GM21515 (cell line): ENCODE measurements at regions not wholly inside any gene's neighbourhood (a gene's known extent, or its start where the extent isn't known, plus 50 kb on each side); places are given as distances from the start of the nearest gene placed in this dataset.
"Not testable (repeated sequence)": the region's sequence is repeated elsewhere in the genome, so short reads cannot be mapped to it uniquely, and the experiment has no call there.

Experiments
- ATAC-seq: cut with Tn5 transposase; IDR thresholded peaks from one replicate; pipeline ENCODE4 v1.9.1; 2021; ENCODE audit not compliant: unreplicated experiment

DNA sequence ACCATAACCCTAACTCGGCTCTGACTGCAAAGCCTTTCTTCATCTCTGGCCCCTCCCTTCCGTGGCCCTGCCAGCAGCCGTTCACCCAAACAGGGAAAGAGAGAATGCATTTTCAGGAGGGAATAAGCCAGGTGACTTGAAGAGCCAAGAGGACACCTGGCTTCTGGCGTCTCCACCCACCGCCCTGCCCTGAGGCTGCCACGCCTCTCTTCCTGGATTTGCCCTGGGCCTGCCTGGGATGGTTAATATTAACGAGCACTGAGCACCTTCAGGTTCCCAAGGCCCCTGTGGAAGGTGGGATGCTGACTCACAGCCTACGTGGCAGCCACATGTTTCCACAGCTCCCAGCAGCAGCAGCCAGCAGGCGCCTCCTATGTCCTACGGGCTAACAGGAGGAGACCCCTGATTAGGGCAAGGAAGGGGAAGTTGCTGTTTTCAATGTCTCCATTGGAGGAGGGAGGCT, 138.0 kb upstream of the RREB1 start:
- ATAC-seq = no peak

DNA sequence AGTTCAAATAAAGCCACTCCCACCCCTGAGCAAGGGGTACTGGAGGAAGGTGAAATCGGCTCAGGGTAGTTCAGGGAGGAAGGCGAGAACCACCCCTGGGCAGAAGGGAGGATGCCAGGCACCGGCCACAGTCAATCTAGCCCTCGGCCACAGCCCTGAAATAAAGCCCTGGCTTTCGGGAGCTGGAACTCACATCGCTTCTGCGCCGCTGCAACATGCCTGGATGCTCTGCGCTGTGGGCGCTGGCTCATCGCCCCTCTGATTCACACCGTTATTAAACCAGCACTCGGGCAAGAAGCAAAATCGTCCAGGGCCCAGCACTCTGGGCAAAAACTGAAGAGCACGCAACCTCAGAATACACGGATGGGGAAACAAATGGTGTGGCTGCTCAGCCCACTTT, 136.9 kb upstream of the RREB1 start:
- ATAC-seq = no peak

DNA sequence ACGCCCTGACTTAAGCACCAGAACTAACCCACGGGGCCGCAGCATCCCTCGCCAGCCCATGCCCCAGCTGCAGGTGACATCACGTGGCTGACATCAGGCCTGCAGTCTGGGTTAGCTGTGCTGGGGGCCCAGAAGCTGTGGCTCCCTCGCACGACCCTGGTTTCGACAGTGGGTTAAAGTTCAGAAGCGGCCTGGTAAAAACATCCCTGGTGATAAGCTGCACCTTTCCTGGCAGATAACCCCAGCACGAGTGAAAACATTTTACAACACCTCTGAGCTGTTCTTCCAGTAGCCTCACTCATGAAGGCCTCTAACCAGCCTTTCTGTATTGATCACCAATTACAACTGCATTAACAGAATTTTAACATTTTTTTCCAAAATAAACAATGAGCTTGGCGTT, 136.4 kb upstream of the RREB1 start:
- ATAC-seq = no peak

DNA sequence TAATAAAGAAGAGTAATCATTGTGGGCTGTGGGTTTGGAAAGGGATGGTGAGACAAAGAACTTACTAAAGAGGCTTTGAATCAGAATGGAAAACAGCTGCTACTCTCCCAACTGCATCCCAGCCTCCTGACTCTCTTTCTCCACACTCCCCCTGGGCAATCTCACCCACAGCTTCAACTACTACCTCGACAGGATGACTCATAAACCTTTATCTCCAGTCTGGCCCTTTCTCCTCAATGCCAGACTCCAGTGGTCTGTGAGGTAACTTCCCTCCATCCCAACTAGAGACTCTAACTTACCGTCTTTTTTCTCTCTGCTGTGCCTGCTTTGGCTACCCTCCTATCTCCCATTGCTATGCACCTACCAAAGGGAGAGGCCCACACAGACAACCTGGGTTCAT, 135.3 kb upstream of the RREB1 start:
- ATAC-seq = no peak

DNA sequence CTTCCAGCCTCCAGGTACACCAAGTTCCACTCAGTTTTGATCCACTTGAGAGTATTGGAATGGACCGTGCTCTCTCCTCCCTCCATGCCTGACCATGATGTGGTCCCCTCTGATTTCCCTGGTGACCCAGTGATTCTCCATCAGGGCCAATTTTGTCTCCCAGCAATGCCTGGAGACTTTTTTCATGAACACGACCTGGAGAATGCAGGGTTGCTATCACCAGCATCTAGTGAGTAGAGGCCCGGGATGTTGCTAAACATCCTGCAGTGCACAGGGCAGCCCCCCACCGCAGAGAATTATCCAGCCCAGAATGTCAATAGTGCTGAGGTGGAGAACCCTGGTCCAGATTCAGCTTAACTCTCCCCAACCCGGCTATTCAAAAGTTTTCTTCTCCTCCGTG, 134.0 kb upstream of the RREB1 start:
- ATAC-seq = no peak

DNA sequence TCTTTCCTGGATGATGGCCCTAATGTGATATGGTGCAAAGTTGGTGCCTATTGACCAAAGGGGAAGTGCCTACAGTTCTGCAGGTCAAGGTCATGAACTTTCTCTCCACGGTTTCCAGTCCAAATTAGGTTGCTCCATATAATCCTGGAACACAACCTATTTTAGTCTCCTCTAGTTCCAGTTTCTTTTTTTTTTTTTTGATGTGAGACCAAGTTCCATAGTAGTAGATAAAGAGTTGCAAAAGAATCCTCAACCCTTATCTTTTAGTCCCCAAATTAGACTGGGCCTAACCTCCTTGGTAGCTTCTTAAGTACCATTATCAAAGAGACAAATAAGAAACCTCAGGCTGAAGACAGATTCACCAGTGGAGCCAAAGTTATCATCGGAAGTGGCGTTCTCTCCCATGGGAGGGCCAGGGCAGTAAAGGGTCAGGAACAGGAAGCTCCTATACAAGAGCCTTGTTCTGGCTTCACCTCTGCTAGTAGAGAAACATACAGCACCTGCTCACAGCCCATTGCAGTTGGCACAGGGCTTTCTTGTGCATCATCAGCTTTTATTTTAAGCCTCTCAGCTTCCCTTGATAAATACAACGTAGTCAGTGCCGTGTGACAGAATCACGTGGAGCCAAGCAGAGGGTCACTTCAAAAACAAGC, 132.2 kb upstream of the RREB1 start:
- ATAC-seq = no peak

DNA sequence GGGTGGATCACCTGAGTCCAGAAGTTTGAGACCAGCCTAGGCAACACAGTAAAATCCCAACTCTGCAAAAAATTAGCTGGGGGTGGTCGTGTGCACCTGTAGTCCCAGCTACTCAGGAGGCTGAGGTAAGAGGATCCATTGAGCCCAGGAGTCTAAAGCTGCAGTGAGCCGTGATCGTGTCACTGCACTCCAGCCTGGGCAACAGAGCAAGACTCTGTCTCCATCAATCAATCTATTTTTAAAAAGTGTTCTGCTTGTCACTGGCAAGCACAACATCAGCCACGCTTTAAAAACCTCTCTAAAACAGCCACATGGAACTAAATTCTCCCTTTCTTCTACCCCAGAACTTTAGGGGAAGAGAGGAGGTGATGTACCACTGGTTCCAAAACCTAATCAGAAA, 131.6 kb upstream of the RREB1 start:
- ATAC-seq = no peak

DNA sequence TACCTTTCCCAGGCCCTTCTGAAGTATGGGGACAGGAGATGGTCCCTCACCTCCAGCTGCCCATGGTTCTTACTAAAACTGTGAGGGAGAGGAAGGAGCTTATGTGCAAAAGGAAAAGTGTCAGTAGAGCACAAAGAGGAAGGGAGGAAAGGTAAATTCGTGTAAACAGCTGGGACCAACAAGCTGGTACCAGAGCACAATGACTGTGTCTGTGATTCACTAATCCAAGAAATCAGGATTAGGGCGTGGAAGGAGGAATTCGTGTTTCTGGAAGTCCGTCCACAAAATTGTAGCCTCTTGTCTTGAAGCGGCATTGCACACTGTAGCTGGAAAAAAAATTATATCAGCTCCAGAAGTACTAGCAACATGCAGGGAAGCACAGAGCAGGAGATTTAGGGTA, 129.0 kb upstream of the RREB1 start:
- ATAC-seq = no peak

DNA sequence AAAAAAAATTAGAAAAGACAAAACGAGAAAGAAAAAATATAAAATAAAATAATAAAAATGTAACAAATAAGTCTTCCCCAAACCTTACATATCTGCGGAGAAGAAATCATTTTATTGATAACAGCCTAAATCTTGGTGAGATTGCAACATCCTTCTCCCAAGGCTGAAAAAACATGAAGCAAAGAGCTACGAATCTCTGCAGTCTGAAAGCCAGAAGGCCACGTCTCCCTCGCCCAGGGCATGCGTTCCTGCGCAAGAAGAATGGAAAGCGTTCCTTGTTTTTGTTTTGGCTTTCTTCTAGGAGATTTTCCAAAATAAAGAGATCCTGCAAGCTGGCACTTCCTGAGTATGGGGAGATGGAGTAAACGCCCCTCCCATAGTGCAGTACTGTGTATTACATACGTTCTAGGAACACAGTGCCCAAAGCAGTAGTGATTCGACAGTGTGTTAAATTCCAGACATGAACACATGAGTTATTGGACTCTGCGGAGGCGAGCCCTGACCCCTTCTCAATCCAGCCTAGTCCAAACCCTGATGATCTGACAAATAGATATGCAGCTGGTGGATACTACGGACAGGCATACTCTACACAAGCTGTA, 126.7 kb upstream of the RREB1 start:
- no peak for ATAC-seq

DNA sequence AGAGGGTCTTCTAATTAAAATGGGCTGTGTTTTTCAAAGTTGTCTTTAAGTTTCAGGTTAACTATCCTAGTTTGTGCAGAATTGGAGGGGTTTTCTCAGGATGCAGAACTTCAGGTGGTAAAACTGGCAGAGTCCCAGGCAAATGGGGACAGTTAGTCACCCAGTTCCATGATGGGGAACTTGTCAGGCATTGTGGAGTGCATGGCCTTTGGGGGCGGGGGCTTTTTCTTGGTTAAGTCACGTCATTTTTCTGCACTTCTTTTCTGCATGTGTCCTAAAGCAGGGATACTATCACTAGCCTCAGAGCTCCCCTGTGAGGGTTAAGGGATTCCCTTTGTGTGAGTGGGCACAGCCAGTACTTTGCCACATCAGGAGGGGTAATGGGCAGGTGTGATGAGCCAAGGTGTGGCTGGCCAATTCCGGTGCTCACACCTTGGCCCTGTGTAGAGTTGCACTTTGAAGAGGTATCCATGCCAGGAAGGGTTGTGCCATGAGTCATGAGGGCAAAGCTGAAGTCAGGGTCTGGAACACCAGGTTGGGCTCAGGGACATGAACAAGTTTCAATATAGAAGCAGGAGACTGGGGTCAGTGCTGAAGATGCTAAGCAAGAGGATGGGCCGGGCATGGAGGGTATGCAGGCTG, 126.0 kb upstream of the RREB1 start:
- no peak for ATAC-seq

DNA sequence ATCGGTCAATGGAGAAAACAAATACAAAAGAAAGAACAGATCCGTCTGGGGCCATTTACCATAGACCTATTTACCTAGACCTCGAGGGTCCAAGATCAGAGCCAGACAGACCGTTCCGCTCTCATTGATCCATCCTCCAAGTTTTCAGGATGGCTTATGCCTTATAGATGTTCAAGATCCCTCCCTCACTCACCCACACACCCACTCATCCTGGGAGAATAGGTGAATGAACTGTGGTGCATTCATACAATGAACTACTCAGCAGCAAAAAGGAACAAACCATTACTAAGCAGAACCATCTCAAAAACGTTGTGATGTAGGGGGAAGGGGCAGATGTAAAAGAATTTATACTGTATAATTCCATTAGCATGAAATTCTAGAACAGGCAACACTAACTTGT, 125.1 kb upstream of the RREB1 start:
- no peak for ATAC-seq

DNA sequence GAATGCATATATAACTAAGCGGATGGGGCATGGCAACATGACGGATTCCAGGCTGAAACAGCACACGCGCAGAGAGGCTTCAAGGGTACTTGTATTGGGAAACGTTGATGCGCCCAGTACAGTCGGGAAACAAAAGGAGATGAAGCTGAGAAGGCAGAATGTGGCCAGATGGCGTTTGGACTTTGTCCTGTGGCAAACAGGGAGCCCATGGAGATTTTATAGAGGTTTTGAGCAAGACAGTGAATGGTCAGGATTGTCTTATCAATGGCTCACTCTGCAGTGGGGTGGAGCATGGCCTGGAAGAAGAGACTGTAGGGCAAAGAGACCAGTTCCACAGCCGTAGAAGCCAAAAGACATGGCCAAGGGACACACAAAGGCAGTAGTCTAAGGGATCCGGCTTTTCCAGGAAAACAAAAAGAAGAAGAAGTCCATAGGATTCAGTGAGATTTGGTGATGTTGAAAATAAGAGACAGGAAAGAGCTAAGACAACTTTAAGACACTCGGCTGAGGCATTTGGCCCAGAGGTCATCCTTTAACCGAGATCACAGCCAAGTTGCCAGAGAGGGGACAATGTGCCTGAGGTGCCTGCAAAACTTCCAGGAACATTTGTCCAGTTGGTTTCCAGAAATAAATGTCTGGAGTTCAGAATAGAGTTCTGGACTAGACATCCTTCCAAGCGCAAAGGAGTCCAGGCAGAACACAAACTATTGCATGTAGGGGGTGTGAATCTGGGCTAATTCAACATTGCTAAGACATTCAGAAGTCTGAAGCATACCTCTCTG, 123.0 kb upstream of the RREB1 start:
- no peak for ATAC-seq

DNA sequence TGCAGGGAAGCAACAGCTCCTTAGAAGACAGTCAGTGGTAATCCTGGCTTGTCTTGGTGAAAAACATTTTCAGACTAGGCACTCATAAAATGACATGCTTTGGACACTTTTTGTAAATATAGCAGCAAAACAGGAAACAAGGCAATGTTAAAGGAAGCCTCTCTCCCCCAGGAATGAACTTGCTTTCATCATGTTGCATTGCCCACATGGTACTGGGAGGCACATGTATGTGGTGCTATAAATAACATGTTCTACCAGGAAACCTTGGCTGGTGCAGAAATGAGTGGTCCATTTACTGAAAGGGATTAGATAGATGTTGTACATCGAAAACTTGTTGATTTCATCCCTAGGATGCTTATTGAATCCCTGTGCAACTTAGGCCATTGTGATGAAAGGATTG, 121.4 kb upstream of the RREB1 start:
- no peak for ATAC-seq

DNA sequence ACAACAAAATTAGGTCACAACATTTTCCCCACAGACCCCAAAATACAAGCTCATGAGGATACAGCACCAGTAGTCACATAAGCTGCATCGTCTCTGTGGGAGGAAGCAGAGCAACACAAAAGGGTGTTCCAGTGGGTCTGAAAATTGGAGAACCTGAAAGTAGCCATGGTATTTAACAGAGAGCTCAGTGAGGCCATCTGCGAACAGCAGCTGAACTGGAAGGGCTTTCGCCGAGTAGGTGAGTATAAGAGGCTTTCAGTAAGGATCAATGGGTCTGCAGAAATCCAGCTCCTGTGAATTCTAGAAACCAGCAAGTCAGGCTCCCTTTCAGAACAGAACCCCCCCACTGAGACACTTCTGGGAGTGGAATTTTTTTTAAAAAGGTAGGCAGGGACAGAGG, 120.0 kb upstream of the RREB1 start:
- no peak for ATAC-seq

DNA sequence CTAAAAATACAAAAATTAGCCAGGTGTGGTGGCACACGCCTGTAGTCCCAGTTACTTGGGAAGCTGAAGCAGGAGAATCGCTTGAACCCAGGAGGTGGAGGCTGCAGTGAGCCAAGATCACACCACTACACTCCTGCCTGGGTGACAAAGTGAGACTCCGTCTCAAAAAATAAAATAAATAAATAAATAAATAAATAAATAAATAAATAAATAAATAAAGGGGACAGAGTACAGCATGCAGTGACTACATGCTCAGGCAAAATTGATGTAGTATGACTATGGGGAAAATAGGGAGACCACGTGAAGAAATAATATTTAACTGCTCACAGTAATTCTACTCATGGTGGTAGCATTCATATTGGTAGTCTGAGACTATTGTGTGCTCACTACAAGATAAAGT, 117.7 kb upstream of the RREB1 start:
- not testable (repeated sequence) for ATAC-seq

DNA sequence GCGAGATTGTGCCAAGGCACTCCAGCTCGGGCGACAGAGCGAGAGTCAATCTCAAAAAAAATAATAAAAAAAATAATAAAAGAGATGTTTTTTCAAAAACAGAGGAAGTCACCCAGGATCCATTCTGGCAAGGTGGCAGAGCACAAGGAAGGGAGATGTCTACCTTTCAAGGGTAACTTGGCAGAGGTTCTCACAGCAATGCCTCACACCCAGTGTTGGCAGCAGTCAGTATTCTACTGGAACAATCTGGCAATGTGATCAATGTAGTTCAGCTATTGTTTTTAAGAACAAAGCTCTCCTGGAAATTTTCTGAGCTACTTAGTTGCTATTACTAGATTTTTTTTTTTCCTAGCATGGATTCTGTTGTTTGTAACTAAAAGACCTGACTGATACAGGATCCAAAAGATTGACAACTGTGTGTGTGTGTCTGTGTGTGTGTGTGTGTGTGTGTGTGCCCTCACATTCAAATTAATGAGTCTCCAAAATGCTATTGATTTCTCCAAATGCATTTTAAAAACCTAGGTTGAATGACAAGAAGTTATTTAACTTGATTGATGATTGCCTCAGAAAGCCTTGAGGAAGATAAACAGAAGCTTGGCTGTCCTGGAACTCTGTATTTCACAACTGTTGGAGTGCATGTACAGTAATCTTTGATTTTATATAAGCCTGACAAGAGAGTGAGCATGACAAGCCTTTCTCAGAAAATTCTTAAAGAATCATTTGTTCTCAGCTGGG, 114.1 kb upstream of the RREB1 start:
- ATAC-seq = no peak

DNA sequence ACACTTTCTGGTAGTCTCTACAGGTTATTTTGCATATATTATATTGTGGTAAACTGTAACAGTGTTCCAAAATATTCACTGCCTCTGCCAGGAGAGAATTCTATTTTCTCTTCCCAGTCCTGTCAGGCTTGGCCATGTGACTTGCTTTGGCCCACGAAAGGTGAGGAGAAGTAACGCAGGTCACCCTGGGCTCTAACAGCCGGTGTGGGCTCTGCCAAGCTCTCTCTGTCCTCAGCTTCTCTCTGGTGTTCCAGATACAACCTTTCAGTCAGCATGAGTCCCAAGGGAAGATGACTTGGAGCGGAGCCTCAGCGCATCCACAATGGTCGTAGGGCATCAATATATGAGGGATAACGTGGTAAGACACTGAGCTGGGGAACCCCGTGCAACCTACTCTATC, 113.0 kb upstream of the RREB1 start:
- no peak for ATAC-seq

DNA sequence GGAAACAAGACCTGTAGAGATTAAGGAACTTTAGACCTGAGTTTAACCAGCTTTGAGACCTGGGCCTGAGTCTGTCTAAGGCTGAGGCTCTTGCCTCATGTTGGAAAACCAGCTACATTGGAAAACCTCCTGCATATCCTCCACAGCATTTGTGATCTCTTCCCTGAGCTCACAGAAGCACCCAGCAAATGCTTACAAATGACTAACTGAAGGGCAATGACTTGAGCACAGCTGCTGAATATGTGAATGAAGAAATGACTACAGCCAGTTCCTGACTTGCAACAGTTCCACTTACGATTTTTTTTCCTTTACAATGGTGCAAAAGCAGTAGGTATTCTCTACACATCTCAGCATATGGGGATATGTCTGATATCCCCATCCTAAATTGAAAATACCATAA, 112.4 kb upstream of the RREB1 start:
- no peak for ATAC-seq

DNA sequence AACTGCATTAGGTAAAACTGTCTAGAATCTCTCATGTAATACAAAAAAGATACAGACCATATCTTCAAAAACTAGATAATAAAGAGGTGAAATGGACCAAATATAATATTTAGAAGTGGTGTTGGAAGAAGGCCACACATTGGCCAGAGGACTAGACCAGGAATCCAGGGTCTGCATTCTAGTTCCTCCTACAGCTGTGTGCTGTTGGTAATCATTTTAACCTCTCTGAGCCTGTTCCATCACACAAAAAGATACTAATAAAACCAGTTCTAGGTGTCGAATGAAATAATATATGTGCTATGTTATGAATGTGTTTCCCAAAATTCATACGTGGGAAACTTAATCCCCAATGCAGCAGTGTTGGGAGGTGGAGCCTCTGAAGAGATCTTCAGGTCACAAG, 111.6 kb upstream of the RREB1 start:
- no peak for ATAC-seq

DNA sequence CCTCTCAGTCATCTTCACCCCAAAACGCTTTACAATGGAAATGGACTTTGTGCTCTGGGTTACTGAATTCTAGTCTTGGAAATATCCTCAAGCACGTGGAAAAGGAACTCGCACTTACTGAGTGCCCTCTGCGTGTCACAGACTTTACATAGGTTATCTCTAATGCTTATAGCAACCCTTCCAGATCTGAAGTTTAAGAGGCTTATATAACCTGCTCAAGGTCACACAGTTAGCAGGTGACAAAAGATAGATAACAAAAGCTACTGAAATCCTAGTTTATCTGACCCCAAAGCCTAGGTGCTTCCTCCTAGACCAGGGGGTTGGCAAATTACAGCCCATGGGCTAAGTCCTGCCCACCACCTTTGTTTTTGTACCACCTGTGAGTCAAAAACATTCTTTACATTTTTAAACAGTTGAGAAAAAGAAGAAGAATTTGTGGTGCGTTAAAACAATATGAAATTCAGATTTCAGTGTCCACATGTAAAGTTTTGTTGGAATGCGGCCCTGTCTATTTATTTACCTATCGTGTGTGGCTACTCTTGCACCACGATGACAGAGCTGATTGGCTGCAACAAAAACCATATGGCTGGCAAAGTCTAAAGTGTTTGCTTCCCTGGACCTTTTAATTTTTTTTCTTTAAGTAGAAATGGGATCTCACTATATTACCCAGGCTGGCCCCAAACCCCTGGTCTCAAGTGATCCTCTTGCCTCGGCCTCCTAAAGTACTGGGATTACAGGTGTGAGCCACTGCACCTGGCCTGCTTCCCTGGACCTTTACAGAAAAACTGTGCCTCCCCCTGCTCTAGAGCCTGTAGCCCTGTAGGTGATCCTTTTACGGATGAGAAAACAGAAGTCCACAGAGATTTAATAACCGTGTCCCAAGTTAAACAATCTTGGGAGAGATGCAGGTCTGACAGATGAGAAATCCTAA, 110.2 kb upstream of the RREB1 start:
- ATAC-seq = no peak
